PFSK-1 (cell line): ENCODE measurements at regions not wholly inside any gene's neighbourhood (a gene's known extent, or its start where the extent isn't known, plus 50 kb on each side); places are given as distances from the start of the nearest gene placed in this dataset.

Experiments
- FOXP2 ChIP-seq: optimal IDR thresholded peaks from 2 replicates; pipeline ENCODE3; 2011; ENCODE audit warnings: borderline replicate concordance, control low read depth, inconsistent platforms; ENCODE audit not compliant: insufficient read depth; ENCODE audit errors: extremely low read length, extremely low read depth
- SIN3A ChIP-seq: IDR thresholded peaks from 2 replicates; pipeline ENCODE4 v1.6.1; 2012; ENCODE audit warnings: mild to moderate bottlenecking, low read length, moderate library complexity, borderline replicate concordance; ENCODE audit not compliant: insufficient read depth
- TAF1 ChIP-seq: IDR thresholded peaks from 2 replicates; pipeline ENCODE4 v1.6.1; 2012; ENCODE audit warnings: low read length, control low read depth, borderline replicate concordance; ENCODE audit not compliant: insufficient read depth
- TF ChIP-seq, protein P1 (sequence below), 2 experiments: IDR thresholded peaks; 2 replicates each; pipeline versions ENCODE4 v1.6.1 to v1.8.0; 2011 to 2012; ENCODE audit warnings: low read depth in 2 of 2, low read length in 2 of 2, control low read depth in 1 of 2, inconsistent platforms in 1 of 2, mild to moderate bottlenecking in 1 of 2, moderate library complexity in 1 of 2; ENCODE audit not compliant: insufficient read depth in 1 of 2

- TF ChIP-seq, protein P1, sequence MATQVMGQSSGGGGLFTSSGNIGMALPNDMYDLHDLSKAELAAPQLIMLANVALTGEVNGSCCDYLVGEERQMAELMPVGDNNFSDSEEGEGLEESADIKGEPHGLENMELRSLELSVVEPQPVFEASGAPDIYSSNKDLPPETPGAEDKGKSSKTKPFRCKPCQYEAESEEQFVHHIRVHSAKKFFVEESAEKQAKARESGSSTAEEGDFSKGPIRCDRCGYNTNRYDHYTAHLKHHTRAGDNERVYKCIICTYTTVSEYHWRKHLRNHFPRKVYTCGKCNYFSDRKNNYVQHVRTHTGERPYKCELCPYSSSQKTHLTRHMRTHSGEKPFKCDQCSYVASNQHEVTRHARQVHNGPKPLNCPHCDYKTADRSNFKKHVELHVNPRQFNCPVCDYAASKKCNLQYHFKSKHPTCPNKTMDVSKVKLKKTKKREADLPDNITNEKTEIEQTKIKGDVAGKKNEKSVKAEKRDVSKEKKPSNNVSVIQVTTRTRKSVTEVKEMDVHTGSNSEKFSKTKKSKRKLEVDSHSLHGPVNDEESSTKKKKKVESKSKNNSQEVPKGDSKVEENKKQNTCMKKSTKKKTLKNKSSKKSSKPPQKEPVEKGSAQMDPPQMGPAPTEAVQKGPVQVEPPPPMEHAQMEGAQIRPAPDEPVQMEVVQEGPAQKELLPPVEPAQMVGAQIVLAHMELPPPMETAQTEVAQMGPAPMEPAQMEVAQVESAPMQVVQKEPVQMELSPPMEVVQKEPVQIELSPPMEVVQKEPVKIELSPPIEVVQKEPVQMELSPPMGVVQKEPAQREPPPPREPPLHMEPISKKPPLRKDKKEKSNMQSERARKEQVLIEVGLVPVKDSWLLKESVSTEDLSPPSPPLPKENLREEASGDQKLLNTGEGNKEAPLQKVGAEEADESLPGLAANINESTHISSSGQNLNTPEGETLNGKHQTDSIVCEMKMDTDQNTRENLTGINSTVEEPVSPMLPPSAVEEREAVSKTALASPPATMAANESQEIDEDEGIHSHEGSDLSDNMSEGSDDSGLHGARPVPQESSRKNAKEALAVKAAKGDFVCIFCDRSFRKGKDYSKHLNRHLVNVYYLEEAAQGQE (IDR thresholded peaks at IDR 0.05; ENCODE audit: insufficient read depth in 1 of 2, low read depth in 2 of 2, low read length in 2 of 2) = no peak
- no peak for TF ChIP-seq TAF1
- TF ChIP-seq FOXP2 = no peak
- no peak for TF ChIP-seq SIN3A
Measured at GRCh38 chr2:18799397-18799796, 210.0 kb upstream of the NT5C1B start.
